GM12878 (cell line): ENCODE measurements at regions not wholly inside any gene's neighbourhood (a gene's known extent, or its start where the extent isn't known, plus 50 kb on each side); places are given as distances from the start of the nearest gene placed in this dataset.

ENCODE experiments used
- ATAC-seq: fragments of 200-7000 bp; cut with Tn5 transposase; 3 replicates; pipeline ENCODE4 v1.9.1; 2020; ENCODE audit warnings: mild to moderate bottlenecking, moderate library complexity
- BruUV-seq: library from RNA; stranded (reverse); fragments of 400-500 nt; replicated peaks from 2 replicates; lab custom pipeline; 2021; lab: Mats Ljungman, UMichigan
- CTCF ChIA-PET: fragments of 300-600 bp; sonication (Branson Sonifier 250); formaldehyde crosslinking; extraction: SDS; loops from one replicate; lab custom pipeline; 2021; ENCODE audit warnings: inconsistent platforms; lab: Yijun Ruan, JAX
- POLR2A ChIA-PET: fragments of 350-600 bp; formaldehyde crosslinking; extraction: SDS; loops from one replicate; lab custom pipeline; 2021; ENCODE audit warnings: inconsistent platforms; lab: Charles Lee
- RAD21 ChIA-PET: fragments of 300-600 bp; sonication (Branson Sonifier 250); formaldehyde crosslinking; loops from one replicate; lab custom pipeline; 2023; ENCODE audit warnings: antibody characterized with exemption; ENCODE audit not compliant: unreplicated experiment; lab: Charles Lee
- SMC1A ChIA-PET: fragments of 300-600 bp; sonication (Branson Sonifier 250); formaldehyde crosslinking; loops from one replicate; lab custom pipeline; 2023; ENCODE audit not compliant: unreplicated experiment, uncharacterized antibody; lab: Charles Lee
- DNase-seq: peaks from one replicate; pipeline ENCODE4 v3.0.0-alpha.2; 2011; ENCODE audit warnings: low read depth, low spot score
- FAIRE-seq: peaks from 3 replicates; lab custom pipeline; 2011; peaks lifted over from hg19 to GRCh38; lab: Jason Lieb, UNC
- H2AFZ ChIP-seq: 2 replicates; pipeline ENCODE4 v1.6.0; 2011; ENCODE audit warnings: low read depth, low read length, control low read depth; ENCODE audit not compliant: control insufficient read depth
- H3K27ac ChIP-seq: 2 replicates; pipeline ENCODE4 v1.5.1; 2011; ENCODE audit warnings: control low read depth; ENCODE audit not compliant: control insufficient read depth, insufficient read depth
- H3K27me3 ChIP-seq, 2 experiments: replicated peaks in 1 of 2; 2 replicates each; pipeline versions ENCODE4 v1.6.0 to v1.6.1; 2011; ENCODE audit warnings: low read length in 1 of 2; ENCODE audit not compliant: control insufficient read depth in 2 of 2, insufficient read depth in 2 of 2
- H3K36me3 ChIP-seq, 2 experiments: 2 replicates each; pipeline ENCODE4 v1.5.1; 2011; ENCODE audit warnings: low read length in 1 of 2; ENCODE audit not compliant: control insufficient read depth in 2 of 2, insufficient read depth in 2 of 2
- H3K4me1 ChIP-seq: 2 replicates; pipeline ENCODE4 v1.6.1; 2011; ENCODE audit warnings: mild to moderate bottlenecking, low read length, moderate library complexity, mixed read lengths; ENCODE audit not compliant: control insufficient read depth, insufficient read depth
- H3K4me2 ChIP-seq: 2 replicates; pipeline ENCODE4 v1.6.0; 2011; ENCODE audit warnings: control low read depth; ENCODE audit not compliant: control insufficient read depth, insufficient read depth
- H3K4me3 ChIP-seq: fragments of 200-600 bp; sonication (generic); 2 replicates; pipeline ENCODE4 v1.5.1; 2016
- H3K79me2 ChIP-seq: 2 replicates; pipeline ENCODE4 v1.6.0; 2011; ENCODE audit warnings: low read length; ENCODE audit not compliant: control insufficient read depth, insufficient read depth
- H3K9ac ChIP-seq: 2 replicates; pipeline ENCODE4 v1.8.0; 2011; ENCODE audit warnings: low read length, control low read depth, mixed read lengths; ENCODE audit not compliant: control insufficient read depth, insufficient read depth
- H3K9me3 ChIP-seq: replicated peaks from 3 replicates; pipeline ENCODE4 v1.5.1; 2011; ENCODE audit warnings: mild to moderate bottlenecking, low read length; ENCODE audit not compliant: control insufficient read depth, insufficient read depth
- H4K20me1 ChIP-seq: 2 replicates; pipeline ENCODE4 v1.6.0; 2011; ENCODE audit not compliant: control insufficient read depth, insufficient read depth
- NFYB ChIP-seq: IDR thresholded peaks from 2 replicates; pipeline ENCODE4 v1.6.1; 2011; ENCODE audit warnings: low read depth, mild to moderate bottlenecking, low read length, improper control_type of control experiment, moderate library complexity; ENCODE audit not compliant: insufficient read depth
- RELA ChIP-seq: fragments of 450-650 bp; IDR thresholded peaks from 2 replicates; pipeline ENCODE4 v1.8.0; 2014; ENCODE audit warnings: borderline replicate concordance; ENCODE audit not compliant: partially characterized antibody
- REST ChIP-seq: IDR thresholded peaks from 2 replicates; pipeline ENCODE4 v1.6.1; 2012; ENCODE audit warnings: mild to moderate bottlenecking, low read depth, low read length
- ZNF24 ChIP-seq: fragments of 450-650 bp; IDR thresholded peaks from 2 replicates; pipeline ENCODE4 v1.6.1; 2017; ENCODE audit warnings: antibody characterized with exemption, mild to moderate bottlenecking
- WGBS: methylation state at CpG from one replicate; pipeline ENCODE4 v1.1.6; 2016; ENCODE audit warnings: low lambda C conversion rate; ENCODE audit not compliant: insufficient replicate concordance, insufficient coverage; ENCODE audit errors: missing lambda C conversion rate; 5-methylcytosine and 5-hydroxymethylcytosine counted together
- in situ Hi-C: fragments of 300-500 bp; cut with MboI; formaldehyde crosslinking; loops from 9 replicates; pipeline ENCODE4 v1.14.3; 2018; ENCODE audit warnings: mixed read lengths
- intact Hi-C: fragments of 100-400 bp; cut with micrococcal nuclease; formaldehyde crosslinking; loops from one replicate; pipeline ENCODE4 v1.14.2; 2022; ENCODE audit not compliant: unreplicated experiment

- no peak for TF ChIP-seq RELA
- TF ChIP-seq REST: no peak
- TF ChIP-seq ZNF24: no peak
Measured at GRCh38 chr3:194279101-194279500, 72.0 kb downstream of the CPN2 start (continued).

GRCh38 chr3:194279701-194280360 is 71.3 kb downstream of the CPN2 start:
- H3K4me1 ChIP-seq: no peaks in the 10 kb centered on the region
- no peaks in the 10 kb centered on the region for H3K9me3 ChIP-seq
- intact Hi-C loops (no loop called here), in situ Hi-C loops (no loop called here)
- ATAC-seq (no peak), FAIRE-seq (no peak), DNase-seq (no peak)
- H3K4me2 ChIP-seq: no peak overlapping the region
- WGBS: 41% methylated on average over 5 of the region's 5 CpGs
- no TSS peak for BruUV-seq
- H3K27ac ChIP-seq: no peak overlapping the region
- POLR2A ChIA-PET: no interaction called here
- H3K4me3 ChIP-seq: no peak overlapping the region
- no peaks in the 10 kb centered on the region for H3K36me3 ChIP-seq
- SMC1A ChIA-PET: no interaction called here
- no peaks in the 10 kb centered on the region for H4K20me1 ChIP-seq
- TF ChIP-seq NFYB: no peak
- H3K9ac ChIP-seq: no peak overlapping the region
- H3K27me3 ChIP-seq: peaks cover 0 to 4% of the 10 kb centered on the region in 2 experiments; a peak in 2 of 4 replicates
- RAD21 ChIA-PET: no interaction called here
- CTCF ChIA-PET: interaction anchor here (0.8 kb wide), 1 partner anchor 328 kb away, joined by 3 read pairs; no protein-coding TSS in a partner anchor
- H3K79me2 ChIP-seq: no peaks in the 10 kb centered on the region
- no peak overlapping the region for H2AFZ ChIP-seq
